ENCODE measurements at regions not wholly inside any gene's neighbourhood (a gene's known extent, or its start where the extent isn't known, plus 50 kb on each side); places are given as distances from the start of the nearest gene placed in this dataset.

DNA sequence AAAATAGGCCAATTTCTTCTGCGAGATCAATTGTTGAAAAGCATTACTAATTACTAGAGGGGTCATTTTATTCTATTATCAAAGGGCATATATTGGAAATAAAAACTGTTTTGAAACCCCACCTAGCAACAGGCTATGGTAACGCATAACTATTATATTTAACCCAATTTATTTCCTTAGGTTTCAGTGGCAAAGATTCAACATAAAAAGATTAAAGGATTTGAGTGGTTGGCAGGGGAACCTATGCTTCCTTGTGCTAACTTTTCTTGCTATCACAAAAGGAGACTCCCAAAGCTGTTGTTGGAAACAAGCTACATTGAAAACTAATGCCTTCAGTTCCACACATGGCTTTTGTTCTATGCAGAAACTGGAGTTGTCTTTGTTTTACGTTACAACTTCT lies 166.9 kb upstream of the KLF3 start:
- H3K9me3 Mint-ChIP-seq = no peaks in the 10 kb centered on the region
- TF ChIP-seq, protein P1, sequence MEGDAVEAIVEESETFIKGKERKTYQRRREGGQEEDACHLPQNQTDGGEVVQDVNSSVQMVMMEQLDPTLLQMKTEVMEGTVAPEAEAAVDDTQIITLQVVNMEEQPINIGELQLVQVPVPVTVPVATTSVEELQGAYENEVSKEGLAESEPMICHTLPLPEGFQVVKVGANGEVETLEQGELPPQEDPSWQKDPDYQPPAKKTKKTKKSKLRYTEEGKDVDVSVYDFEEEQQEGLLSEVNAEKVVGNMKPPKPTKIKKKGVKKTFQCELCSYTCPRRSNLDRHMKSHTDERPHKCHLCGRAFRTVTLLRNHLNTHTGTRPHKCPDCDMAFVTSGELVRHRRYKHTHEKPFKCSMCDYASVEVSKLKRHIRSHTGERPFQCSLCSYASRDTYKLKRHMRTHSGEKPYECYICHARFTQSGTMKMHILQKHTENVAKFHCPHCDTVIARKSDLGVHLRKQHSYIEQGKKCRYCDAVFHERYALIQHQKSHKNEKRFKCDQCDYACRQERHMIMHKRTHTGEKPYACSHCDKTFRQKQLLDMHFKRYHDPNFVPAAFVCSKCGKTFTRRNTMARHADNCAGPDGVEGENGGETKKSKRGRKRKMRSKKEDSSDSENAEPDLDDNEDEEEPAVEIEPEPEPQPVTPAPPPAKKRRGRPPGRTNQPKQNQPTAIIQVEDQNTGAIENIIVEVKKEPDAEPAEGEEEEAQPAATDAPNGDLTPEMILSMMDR (IDR thresholded peaks at IDR 0.05; ENCODE audit: unreplicated experiment in 3 of 3) = no peak
- H3K4me1 Mint-ChIP-seq = no peaks in the 10 kb centered on the region
- no peaks in the 10 kb centered on the region for H3K27me3 Mint-ChIP-seq (ENCODE audit: low read depth)
- H3K4me3 Mint-ChIP-seq = no peak overlapping the region
- no peak overlapping the region for H3K27ac Mint-ChIP-seq
- no peaks in the 10 kb centered on the region for H3K36me3 Mint-ChIP-seq (ENCODE audit: low read depth)

DNA sequence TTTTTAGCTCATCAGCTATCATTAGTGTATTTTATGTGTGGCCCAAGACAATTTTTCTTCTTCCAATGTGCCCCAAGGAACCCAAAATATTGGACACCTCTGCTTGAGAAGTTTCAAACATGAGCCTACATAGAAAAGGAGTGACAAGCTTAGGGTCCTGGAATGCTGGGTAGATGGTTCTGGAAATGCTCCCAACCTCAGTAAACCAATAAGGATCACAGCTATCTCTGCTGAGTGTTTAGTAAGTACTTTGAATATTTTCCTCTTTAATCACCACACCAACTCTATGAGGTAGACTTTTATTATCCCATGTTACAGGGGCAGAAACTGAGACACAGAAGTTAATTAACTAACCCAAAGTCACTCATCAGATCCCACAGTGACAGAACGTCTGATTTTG lies 164.9 kb upstream of the KLF3 start:
- no peak overlapping the region for H3K4me3 Mint-ChIP-seq
- H3K36me3 Mint-ChIP-seq (ENCODE audit: low read depth) = no peaks in the 10 kb centered on the region
- TF ChIP-seq, protein P1 (IDR thresholded peaks at IDR 0.05; ENCODE audit: unreplicated experiment in 3 of 3) = no peak
- no peaks in the 10 kb centered on the region for H3K9me3 Mint-ChIP-seq
- no peaks in the 10 kb centered on the region for H3K4me1 Mint-ChIP-seq
- H3K27ac Mint-ChIP-seq = no peak overlapping the region
- H3K27me3 Mint-ChIP-seq (ENCODE audit: low read depth) = no peaks in the 10 kb centered on the region

DNA sequence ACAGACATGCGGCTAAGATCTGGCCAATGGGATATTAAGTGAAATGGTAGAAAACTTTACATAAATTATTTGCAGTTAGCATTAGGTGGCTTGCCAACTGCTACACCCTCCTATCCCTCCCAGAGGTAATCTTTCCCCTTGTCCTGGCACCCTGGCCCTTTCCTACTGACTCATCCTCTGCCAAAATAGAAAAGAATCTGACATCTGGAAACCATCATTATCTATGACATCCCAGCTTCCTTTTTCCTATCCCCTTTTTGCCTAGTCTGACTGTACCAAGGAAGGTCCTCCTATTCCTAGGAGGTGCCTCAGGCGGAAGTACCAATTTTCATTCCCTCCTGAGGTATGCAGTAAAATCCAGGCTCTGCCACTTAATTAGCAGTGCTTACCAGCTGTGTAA lies 163.6 kb upstream of the KLF3 start:
- Mint-ChIP-seq H3K27ac (no peak overlapping the region), H3K9me3 (no peaks in the 10 kb centered on the region), H3K36me3 (ENCODE audit: low read depth) (no peaks in the 10 kb centered on the region), H3K4me1 (no peaks in the 10 kb centered on the region), H3K27me3 (ENCODE audit: low read depth) (no peaks in the 10 kb centered on the region), H3K4me3 (no peak overlapping the region)
- TF ChIP-seq, protein P1 (IDR thresholded peaks at IDR 0.05; ENCODE audit: unreplicated experiment in 3 of 3) = no peak

DNA sequence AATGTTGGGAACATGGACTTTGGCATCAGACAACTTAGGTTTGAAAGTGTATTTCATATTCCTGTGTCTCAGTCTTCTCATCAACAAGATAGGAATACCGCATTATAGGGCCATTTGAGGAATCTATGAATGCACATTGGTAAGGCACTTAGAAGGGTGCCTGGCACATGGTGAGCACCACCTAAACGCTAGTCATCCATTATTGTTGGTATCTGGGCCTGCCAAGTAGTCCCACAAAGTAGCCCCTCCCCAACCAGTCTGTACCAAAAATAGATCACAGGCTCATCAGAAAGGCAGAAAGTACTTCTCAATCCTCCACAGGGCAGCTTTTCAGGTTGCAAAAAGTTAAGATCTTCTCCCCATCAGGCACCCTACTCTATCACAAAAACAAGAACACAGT lies 162.3 kb upstream of the KLF3 start:
- H3K27me3 Mint-ChIP-seq (ENCODE audit: low read depth) = no peaks in the 10 kb centered on the region
- TF ChIP-seq, protein P1 (IDR thresholded peaks at IDR 0.05; ENCODE audit: unreplicated experiment in 3 of 3) = no peak
- no peaks in the 10 kb centered on the region for H3K36me3 Mint-ChIP-seq (ENCODE audit: low read depth)
- no peak overlapping the region for H3K4me3 Mint-ChIP-seq
- H3K9me3 Mint-ChIP-seq = no peaks in the 10 kb centered on the region
- H3K4me1 Mint-ChIP-seq = no peaks in the 10 kb centered on the region
- no peak overlapping the region for H3K27ac Mint-ChIP-seq

DNA sequence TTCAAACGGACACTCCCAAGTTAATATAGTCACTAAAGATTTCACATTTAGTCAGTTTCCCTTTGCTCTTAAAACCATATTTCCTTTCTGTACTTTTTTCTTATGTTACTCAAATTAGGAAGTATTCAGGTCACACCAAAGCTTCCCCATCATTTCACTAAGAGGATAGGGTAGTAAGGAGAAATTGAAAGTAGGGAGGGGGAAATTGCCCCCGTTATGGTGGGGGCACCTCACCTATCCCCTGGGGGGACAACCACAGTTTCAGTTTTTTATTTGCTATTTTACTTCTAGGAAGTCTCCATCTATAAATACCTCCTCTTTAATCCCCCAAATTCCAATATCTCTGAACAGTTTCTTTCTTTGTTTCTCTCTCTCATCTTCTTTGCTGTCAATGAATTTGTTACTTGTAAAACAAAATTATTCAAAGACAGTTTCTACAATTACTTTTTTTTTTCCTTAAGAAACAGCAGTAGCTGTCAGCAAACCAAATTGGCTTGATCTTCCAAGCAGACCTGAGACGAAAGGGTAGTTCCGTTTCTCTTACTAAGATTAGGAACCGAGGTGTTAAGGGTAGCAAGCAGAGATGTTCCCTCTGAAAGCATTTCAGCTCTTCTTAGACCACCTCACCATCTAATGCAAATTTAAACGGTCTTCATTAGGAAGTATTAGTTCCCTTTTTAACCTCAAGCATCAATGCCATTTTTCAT lies 160.2 kb upstream of the KLF3 start:
- Mint-ChIP-seq H3K27me3 (ENCODE audit: low read depth) (peaks cover 3% of the 10 kb centered on the region), H3K36me3 (ENCODE audit: low read depth) (no peaks in the 10 kb centered on the region), H3K9me3 (no peaks in the 10 kb centered on the region), H3K4me1 (no peaks in the 10 kb centered on the region), H3K27ac (no peak overlapping the region), H3K4me3 (no peak overlapping the region)
- TF ChIP-seq, protein P1 (IDR thresholded peaks at IDR 0.05; ENCODE audit: unreplicated experiment in 3 of 3) = no peak

DNA sequence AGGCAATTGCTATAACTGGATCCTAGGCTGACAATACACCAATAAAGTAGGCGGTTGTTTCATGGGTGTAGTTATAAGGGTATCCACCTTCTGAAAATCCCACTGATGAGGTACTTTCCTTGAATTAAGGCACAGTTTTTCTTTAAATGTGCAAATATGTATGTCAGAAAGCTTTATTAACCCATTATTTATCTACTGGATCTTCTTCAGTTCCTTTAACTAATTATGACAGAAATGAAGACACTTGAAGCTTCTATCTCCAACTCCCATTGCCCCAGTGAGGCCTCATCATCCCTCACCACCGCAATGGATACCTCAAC lies 159.6 kb upstream of the KLF3 start:
- TF ChIP-seq, protein P1 (IDR thresholded peaks at IDR 0.05; ENCODE audit: unreplicated experiment in 3 of 3) = no peak
- Mint-ChIP-seq H3K36me3 (ENCODE audit: low read depth) (no peaks in the 10 kb centered on the region), H3K9me3 (no peaks in the 10 kb centered on the region), H3K4me3 (no peak overlapping the region), H3K4me1 (no peaks in the 10 kb centered on the region), H3K27ac (no peak overlapping the region), H3K27me3 (ENCODE audit: low read depth) (peaks cover 3% of the 10 kb centered on the region)

All from nephron (organoid).